ENCODE measurements at regions not wholly inside any gene's neighbourhood (a gene's known extent, or its start where the extent isn't known, plus 50 kb on each side); places are given as distances from the start of the nearest gene placed in this dataset.

- TF ChIP-seq CTCF (IDR thresholded peaks at IDR 0.05; ENCODE audit: low read depth, low read length): peak; percentile 12
- no peak for TF ChIP-seq POLR2A (IDR thresholded peaks at IDR 0.05; ENCODE audit: extremely low read depth, insufficient read length)
- TF ChIP-seq MYC (IDR thresholded peaks at IDR 0.05; ENCODE audit: low read depth, low read length): no peak
Observed at GRCh38 chr20:58028123-58028522, 200.3 kb downstream of the ANKRD60 start.

Data from NB4 (cell line).